HG02884 (cell line): ENCODE measurements at regions not wholly inside any gene's neighbourhood (a gene's known extent, or its start where the extent isn't known, plus 50 kb on each side); places are given as distances from the start of the nearest gene placed in this dataset.
A peak's percentile ranks its signal among the peaks of the same experiment; 100 is the strongest.

ENCODE experiments used
- ATAC-seq: cut with Tn5 transposase; IDR thresholded peaks from one replicate; pipeline ENCODE4 v1.9.1; 2021; ENCODE audit warnings: mild to moderate bottlenecking, moderate library complexity; ENCODE audit not compliant: unreplicated experiment

DNA sequence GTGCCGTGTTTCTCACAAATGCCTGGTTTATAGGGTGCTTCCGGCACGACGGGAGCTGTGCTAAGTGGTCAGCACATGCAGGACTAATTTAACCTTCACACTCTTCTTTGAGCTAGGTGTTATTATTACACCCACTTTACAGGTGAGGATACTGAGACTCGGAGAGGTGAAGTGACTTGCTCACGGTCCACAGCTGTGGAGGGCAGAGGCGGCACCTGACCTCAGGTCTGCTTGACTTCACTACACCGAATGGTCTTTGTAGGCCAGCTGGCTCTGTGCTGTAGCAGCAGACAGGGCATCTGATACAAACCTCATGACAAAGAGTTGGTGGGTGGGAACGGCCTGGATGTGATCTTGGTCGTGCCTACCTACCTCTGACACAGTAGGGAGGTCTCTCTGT is 102.0 kb upstream of the BOD1 start:
- ATAC-seq = no peak

DNA sequence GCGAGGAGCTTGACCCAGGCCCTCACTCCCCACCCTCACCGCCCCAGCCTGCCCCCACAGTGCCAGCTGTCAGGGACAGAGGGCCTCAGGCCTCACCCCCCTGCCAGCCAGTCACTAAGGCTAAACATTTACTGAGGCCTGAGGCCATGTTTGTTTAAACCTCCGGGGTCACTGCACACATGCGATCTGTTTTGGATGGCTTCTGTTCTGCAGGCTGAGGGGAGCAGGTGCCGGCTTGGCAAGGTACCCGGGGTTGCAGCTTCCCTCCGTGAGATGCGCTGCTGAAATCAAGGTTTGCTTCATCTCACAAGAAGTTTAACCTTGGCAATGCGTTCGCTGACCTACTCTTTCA is 103.3 kb upstream of the BOD1 start:
- ATAC-seq = no peak

DNA sequence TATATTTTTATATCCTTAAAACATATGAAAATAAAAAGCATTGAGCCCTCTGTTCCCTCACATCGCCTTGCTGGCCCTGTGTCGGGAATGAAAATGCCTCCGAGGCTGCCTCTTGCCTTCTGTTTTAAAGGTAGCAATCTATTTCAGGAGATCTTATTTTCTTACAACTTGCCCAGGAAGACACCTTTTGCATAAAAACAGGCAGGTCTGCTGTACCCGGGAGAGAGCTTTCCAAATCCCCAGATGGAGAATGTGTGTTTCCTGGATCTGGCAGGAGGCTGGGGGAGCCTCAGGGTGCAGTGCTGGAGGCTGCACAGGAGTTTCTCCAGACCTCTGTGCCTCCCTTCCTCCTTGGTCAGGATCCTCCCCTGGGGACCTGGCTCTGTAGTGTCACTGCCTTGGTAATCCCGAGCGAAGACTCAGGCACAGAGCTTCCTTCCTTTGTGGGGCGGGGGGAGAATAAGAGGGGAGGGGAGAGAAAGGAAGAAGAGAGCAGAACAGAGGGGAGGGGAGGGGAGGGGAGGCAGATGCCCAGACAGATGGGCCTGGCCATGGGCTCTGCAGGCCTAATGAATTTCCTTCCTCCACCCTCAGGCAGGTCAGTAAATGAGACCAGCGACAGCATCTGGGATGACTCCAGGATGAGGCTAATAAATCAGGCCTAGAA is 104.0 kb upstream of the BOD1 start:
- no peak for ATAC-seq

- ATAC-seq = no peak
Observed at GRCh38 chr5:173720953-173721600, 104.6 kb upstream of the BOD1 start.

- no peak for ATAC-seq
Observed at GRCh38 chr5:173721601-173722232, 105.3 kb upstream of the BOD1 start.

DNA sequence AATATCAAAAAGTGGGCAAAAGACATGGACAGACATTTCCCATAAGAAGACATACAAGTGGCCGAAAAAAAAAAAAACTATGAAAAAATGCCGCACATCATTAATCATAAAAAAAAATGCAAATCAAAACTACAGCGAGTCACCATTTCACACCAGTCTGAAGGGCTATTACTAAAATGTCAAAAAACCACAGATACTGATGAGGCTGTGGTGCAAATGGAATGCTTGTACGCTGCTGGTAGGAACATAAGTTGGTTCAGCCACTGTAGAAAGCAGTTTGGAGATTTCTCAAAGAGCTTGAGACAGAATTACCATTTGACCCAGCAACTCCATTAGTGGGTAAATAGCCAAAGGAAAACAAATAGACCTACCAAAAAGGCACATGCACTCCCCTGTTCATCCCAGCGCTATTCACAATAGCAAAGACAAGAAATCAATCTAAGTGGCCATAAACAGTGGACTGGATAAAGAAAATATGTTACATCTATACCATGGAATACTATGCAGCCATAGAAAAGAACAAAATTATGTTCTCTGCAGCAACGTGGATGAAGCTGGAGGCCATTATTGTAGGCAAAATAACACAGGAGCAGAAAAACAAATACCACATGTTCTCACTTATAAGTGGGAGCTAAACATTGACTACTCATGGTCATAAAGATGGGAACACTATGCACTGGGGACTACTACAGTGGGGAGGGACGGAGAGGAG is 110.6 kb upstream of the BOD1 start:
- no peak for ATAC-seq

- ATAC-seq = no peak
Observed at GRCh38 chr5:173727839-173728778, 111.7 kb upstream of the BOD1 start.

DNA sequence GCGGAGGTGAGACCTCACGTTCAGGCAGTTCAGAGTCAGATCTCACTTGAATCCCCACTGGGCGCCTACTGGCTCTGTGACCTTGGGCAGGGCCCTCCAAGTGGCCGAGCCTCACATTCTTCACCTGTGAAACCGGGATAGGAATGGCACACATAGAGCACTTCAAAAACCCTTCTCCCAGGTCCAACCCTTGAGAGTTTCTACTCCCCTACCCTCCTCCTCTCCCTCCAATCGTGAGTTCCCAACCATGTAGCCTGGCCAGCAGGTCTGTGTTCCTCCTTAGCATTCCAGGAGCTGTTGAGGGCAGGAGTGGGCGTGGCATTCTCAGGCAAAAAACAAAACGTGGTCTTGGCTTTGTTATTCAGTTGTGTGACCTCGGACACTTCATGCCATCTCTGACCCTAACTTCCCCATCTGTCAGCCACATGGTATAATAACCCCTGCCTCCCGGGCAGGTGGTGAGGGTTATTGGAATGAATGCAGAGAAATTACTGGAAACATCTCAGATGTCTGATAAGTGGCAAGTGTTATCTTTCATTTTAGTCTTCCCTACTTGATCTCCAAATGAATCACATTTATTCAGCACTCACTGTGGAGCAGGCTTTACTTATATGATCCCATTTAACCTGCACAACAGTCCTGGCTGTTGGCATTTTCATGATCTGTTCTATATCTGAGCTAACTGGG is 112.8 kb upstream of the BOD1 start:
- ATAC-seq = no peak

GRCh38 chr5:173730632-173731298 is 114.3 kb upstream of the BOD1 start:
- ATAC-seq = no peak

- ATAC-seq = no peak
Observed at GRCh38 chr5:173733021-173733420, 116.6 kb upstream of the BOD1 start.

GRCh38 chr5:173733425-173733824 is 117.0 kb upstream of the BOD1 start:
- no peak for ATAC-seq

- ATAC-seq = peak; percentile 64
Observed at GRCh38 chr5:173733831-173734501, 117.5 kb upstream of the BOD1 start.

GRCh38 chr5:173734716-173735115 is 118.3 kb upstream of the BOD1 start:
- no peak for ATAC-seq

DNA sequence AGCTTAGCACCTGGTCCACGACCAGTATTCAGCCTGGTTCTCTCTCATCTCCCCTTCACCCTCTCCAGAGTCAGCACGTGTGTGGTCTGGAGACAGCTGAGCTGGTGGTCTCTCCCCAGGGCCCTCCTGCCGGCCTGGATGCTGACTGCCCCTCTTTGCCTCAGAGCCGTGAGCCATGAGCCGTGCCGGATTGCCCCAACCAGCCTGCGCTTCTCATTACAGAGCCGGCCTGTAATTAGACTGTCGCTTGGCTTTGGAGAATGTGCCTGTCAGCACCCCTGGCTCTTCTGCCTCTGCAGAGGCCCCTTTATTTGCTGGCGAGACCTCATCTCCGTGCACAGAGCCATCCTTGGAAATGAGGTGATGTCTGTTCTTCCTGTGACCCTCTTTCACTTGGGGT is 118.7 kb upstream of the BOD1 start:
- no peak for ATAC-seq

DNA sequence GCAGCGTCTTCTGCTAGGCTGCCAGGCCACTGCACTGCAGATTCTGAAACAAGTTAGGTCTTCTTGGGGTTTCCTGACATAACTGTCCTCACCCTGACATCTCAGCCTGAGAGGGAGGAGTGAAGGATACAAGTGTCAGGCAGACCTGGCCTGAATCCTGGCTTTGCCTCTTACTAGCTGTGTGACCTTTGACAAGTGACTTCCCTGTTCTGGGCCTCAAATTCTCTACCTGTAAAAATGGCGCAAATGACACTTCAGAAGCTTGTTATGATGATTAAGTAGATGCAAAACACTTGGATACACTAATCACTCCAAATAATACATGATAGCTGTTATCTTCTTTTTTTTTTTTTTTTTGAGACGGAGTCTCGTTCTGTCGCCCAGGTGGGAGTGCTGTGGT is 119.2 kb upstream of the BOD1 start:
- no peak for ATAC-seq

GRCh38 chr5:173736374-173736773 is 119.9 kb upstream of the BOD1 start:
- ATAC-seq = no peak

DNA sequence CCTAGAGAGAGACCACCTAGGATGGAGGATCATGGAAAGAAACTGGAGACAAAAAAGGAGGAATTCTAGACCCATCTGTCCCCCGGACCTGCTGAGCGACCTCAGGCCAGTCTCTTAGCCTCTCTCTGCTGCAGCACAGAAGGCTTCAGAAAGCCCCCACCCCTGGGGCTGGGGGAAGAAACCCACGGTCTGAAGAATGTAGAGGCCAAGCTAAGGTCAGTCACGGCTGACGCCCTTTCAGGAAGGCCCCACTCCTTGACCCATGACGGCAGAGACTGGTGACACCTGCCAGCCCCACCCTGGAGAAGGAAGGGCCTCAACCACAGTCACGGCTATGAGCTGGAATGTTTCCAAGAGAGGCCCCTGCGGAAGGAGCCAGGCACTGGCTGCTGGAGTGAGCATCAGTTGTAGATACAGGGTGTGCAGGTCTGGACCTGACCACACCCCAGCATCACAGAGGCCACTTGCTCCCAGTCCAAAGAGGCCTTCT is 120.5 kb upstream of the BOD1 start:
- peak; percentile 54 for ATAC-seq

GRCh38 chr5:173739741-173740140 is 123.3 kb upstream of the BOD1 start:
- ATAC-seq = no peak

GRCh38 chr5:173740400-173740799 is 124.0 kb upstream of the BOD1 start:
- no peak for ATAC-seq
